Activated CD8-positive, alpha-beta T cell treated with anti-CD3 and anti-CD28 coated beads for 36 hours (primary cell): ENCODE measurements at regions not wholly inside any gene's neighbourhood (a gene's known extent, or its start where the extent isn't known, plus 50 kb on each side); places are given as distances from the start of the nearest gene placed in this dataset.

Experiments used
- ATAC-seq: fragments of 200-7000 bp; cut with Tn5 transposase; one replicate; pipeline ENCODE4 v1.10.0; 2021; ENCODE audit warnings: mild to moderate bottlenecking, moderate library complexity
- CTCF ChIA-PET: fragments of 350-600 bp; sonication (Branson Sonifier 250); formaldehyde crosslinking; loops from one replicate; lab custom pipeline; 2021; ENCODE audit warnings: antibody characterized with exemption; lab: Charles Lee
- POLR2A ChIA-PET: fragments of 350-600 bp; sonication (Branson Sonifier 250); formaldehyde crosslinking; loops from one replicate; lab custom pipeline; 2021; ENCODE audit warnings: antibody characterized with exemption; lab: Charles Lee
- DNase-seq: peaks from one replicate; pipeline ENCODE4 v3.0.0-alpha.2; 2020
- H3K27ac Mint-ChIP-seq: one replicate; pipeline ENCODE4 v1.8.0; 2021; ENCODE audit warnings: mild to moderate bottlenecking, mixed read lengths
- H3K27me3 Mint-ChIP-seq: one replicate; pipeline ENCODE4 v1.8.0; 2021; ENCODE audit warnings: mixed read lengths
- H3K36me3 Mint-ChIP-seq: one replicate; pipeline ENCODE4 v1.8.0; 2021; ENCODE audit warnings: low read depth, mixed read lengths
- H3K4me1 Mint-ChIP-seq: one replicate; pipeline ENCODE4 v1.8.0; 2021; ENCODE audit warnings: low read depth, mixed read lengths
- H3K4me3 Mint-ChIP-seq: one replicate; pipeline ENCODE4 v1.8.0; 2021; ENCODE audit warnings: mild to moderate bottlenecking, moderate library complexity, mixed read lengths
- H3K9me3 Mint-ChIP-seq: one replicate; pipeline ENCODE4 v1.8.0; 2021; ENCODE audit warnings: mixed read lengths
- CTCF ChIP-seq: fragments of 200-600 bp; IDR thresholded peaks from one replicate; pipeline ENCODE4 v1.8.0; 2022; ENCODE audit warnings: antibody characterized with exemption, mild to moderate bottlenecking
- intact Hi-C: fragments of 100-400 bp; cut with micrococcal nuclease; formaldehyde crosslinking; loops from one replicate; pipeline ENCODE4 v1.10.0; 2022

- Mint-ChIP-seq H3K4me1 (peaks cover 9% of the 10 kb centered on the region), H3K36me3 (no peaks in the 10 kb centered on the region), H3K9me3 (peaks cover 6% of the 10 kb centered on the region), H3K27me3 (no peaks in the 10 kb centered on the region), H3K27ac (no peak overlapping the region), H3K4me3 (no peak overlapping the region)
- intact Hi-C loops = no loop called here
- POLR2A ChIA-PET = interaction anchor here (1.9 kb wide), 1 partner anchor 12 kb away, joined by 6 read pairs; no protein-coding TSS in a partner anchor
- CTCF ChIA-PET = interaction anchor here (2.6 kb wide), 1 partner anchor 16 kb away, joined by 10 read pairs; no protein-coding TSS in a partner anchor
- DNase-seq (no peak), ATAC-seq (no peak)
- TF ChIP-seq CTCF = no peak
Observed at GRCh38 chr17:428414-428813, 75.8 kb upstream of the RPH3AL start.

GRCh38 chr17:427891-428290, 75.3 kb upstream of the RPH3AL start:
- H3K4me1 Mint-ChIP-seq = peaks cover 9% of the 10 kb centered on the region
- H3K36me3 Mint-ChIP-seq = no peaks in the 10 kb centered on the region
- no peak overlapping the region for H3K4me3 Mint-ChIP-seq
- CTCF ChIA-PET = interaction anchor here (1.4 to 2.6 kb wide), 2 partner anchors 16 to 553 kb away, joined by 3 to 10 read pairs; no protein-coding TSS in a partner anchor
- intact Hi-C loops = no loop called here
- ATAC-seq (peak; percentile 56), DNase-seq (peak; percentile 25)
- H3K27me3 Mint-ChIP-seq = no peaks in the 10 kb centered on the region
- H3K9me3 Mint-ChIP-seq = peaks cover 6% of the 10 kb centered on the region
- H3K27ac Mint-ChIP-seq = no peak overlapping the region
- POLR2A ChIA-PET = interaction anchor here (1.9 kb wide), 1 partner anchor 13 kb away, joined by 6 read pairs; no protein-coding TSS in a partner anchor
- no peak for TF ChIP-seq CTCF

GRCh38 chr17:427327-427726, 74.7 kb upstream of the RPH3AL start:
- POLR2A ChIA-PET = interaction anchor here (1.9 kb wide), 1 partner anchor 13 kb away, joined by 6 read pairs; no protein-coding TSS in a partner anchor
- Mint-ChIP-seq H3K4me3 (no peak overlapping the region), H3K27ac (no peak overlapping the region), H3K4me1 (peaks cover 9% of the 10 kb centered on the region), H3K27me3 (no peaks in the 10 kb centered on the region), H3K9me3 (peaks cover 6% of the 10 kb centered on the region), H3K36me3 (no peaks in the 10 kb centered on the region)
- no peak for DNase-seq
- intact Hi-C loops = no loop called here
- no peak for TF ChIP-seq CTCF
- peak; percentile 60 for ATAC-seq
- CTCF ChIA-PET = interaction anchor here (1.3 to 2.6 kb wide), 3 partner anchors 15 to 553 kb away, joined by 3 to 10 read pairs (median 4); no protein-coding TSS in a partner anchor

- POLR2A ChIA-PET = interaction anchor here (1.3 kb wide), 2 partner anchors 10 to 23 kb away, joined by 3 to 5 read pairs; no protein-coding TSS in a partner anchor
- CTCF ChIA-PET = interaction anchor here (1.2 to 3.6 kb wide), 2 partner anchors 10 to 278 kb away, joined by 8 to 18 read pairs; no protein-coding TSS in a partner anchor
Observed at GRCh38 chr17:422196-422930, 69.8 kb upstream of the RPH3AL start.

More at GRCh38 chr17:422196-422930, 69.8 kb upstream of the RPH3AL start:
- H3K9me3 Mint-ChIP-seq = no peaks in the 10 kb centered on the region
- H3K36me3 Mint-ChIP-seq = no peaks in the 10 kb centered on the region
- H3K4me3 Mint-ChIP-seq = no peak overlapping the region
- ATAC-seq = no peak
- no peak for TF ChIP-seq CTCF
- no peak overlapping the region for H3K27ac Mint-ChIP-seq
- DNase-seq = no peak
- intact Hi-C loops = no loop called here
- H3K4me1 Mint-ChIP-seq = peaks cover 34% of the 10 kb centered on the region
- H3K27me3 Mint-ChIP-seq = no peaks in the 10 kb centered on the region
